Mesothelial cell of epicardium (in vitro differentiated cells): ENCODE measurements at regions not wholly inside any gene's neighbourhood (a gene's known extent, or its start where the extent isn't known, plus 50 kb on each side); places are given as distances from the start of the nearest gene placed in this dataset.

ENCODE experiments used
- DNase-seq, 2 experiments: peaks; one replicate each; pipeline ENCODE4 v3.0.0; 2021; ENCODE audit warnings: low spot score in 2 of 2; ENCODE audit not compliant: unreplicated experiment in 2 of 2
- H3K27ac Mint-ChIP-seq: 2 replicates; pipeline ENCODE4 v1.8.0; 2021; ENCODE audit warnings: mixed read lengths
- H3K27me3 Mint-ChIP-seq: 2 replicates; pipeline ENCODE4 v1.8.0; 2021; ENCODE audit warnings: low read depth, mixed read lengths
- H3K36me3 Mint-ChIP-seq: 2 replicates; pipeline ENCODE4 v1.8.0; 2021; ENCODE audit warnings: mixed read lengths
- H3K4me1 Mint-ChIP-seq: 2 replicates; pipeline ENCODE4 v1.8.0; 2021; ENCODE audit warnings: mixed read lengths
- H3K4me3 Mint-ChIP-seq: 2 replicates; pipeline ENCODE4 v1.8.0; 2021; ENCODE audit warnings: mild to moderate bottlenecking, moderate library complexity, mixed read lengths
- H3K9me3 Mint-ChIP-seq: 2 replicates; pipeline ENCODE4 v1.8.0; 2021; ENCODE audit warnings: mixed read lengths
- TF ChIP-seq, protein P1 (sequence below): fragments of 200-600 bp; sonication (generic); IDR thresholded peaks from one replicate; pipeline ENCODE4 v1.5.0; 2021; ENCODE audit warnings: antibody characterized with exemption; ENCODE audit not compliant: unreplicated experiment

DNA sequence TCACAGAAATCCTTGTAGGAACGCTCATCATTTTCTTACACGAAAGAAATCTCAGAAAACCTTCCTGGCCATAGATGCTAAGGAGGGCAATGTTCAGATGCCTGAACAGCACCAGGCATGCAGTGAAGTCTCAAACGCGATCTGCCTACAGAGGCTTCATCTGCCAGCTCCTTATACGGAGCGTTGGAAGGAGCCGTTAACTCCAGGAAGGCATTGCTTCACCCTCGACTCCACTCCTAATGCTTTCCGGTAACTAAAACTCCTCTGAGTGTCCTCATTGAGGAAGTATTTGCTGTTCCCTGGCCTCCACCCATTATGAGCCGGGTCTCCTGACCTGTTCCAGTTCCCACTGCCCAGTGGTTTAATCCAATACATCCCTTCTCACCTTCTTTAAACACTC lies 502.7 kb downstream of the BCL11B start:
- no peak overlapping the region for H3K27ac Mint-ChIP-seq
- H3K4me1 Mint-ChIP-seq, result peaks cover 6% of the 10 kb centered on the region
- peaks cover 4% of the 10 kb centered on the region for H3K9me3 Mint-ChIP-seq
- no peak overlapping the region for H3K4me3 Mint-ChIP-seq
- H3K27me3 Mint-ChIP-seq, result no peaks in the 10 kb centered on the region
- peaks cover 2% of the 10 kb centered on the region for H3K36me3 Mint-ChIP-seq
- TF ChIP-seq, protein P1, sequence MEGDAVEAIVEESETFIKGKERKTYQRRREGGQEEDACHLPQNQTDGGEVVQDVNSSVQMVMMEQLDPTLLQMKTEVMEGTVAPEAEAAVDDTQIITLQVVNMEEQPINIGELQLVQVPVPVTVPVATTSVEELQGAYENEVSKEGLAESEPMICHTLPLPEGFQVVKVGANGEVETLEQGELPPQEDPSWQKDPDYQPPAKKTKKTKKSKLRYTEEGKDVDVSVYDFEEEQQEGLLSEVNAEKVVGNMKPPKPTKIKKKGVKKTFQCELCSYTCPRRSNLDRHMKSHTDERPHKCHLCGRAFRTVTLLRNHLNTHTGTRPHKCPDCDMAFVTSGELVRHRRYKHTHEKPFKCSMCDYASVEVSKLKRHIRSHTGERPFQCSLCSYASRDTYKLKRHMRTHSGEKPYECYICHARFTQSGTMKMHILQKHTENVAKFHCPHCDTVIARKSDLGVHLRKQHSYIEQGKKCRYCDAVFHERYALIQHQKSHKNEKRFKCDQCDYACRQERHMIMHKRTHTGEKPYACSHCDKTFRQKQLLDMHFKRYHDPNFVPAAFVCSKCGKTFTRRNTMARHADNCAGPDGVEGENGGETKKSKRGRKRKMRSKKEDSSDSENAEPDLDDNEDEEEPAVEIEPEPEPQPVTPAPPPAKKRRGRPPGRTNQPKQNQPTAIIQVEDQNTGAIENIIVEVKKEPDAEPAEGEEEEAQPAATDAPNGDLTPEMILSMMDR, result no peak
- no peak for DNase-seq

DNA sequence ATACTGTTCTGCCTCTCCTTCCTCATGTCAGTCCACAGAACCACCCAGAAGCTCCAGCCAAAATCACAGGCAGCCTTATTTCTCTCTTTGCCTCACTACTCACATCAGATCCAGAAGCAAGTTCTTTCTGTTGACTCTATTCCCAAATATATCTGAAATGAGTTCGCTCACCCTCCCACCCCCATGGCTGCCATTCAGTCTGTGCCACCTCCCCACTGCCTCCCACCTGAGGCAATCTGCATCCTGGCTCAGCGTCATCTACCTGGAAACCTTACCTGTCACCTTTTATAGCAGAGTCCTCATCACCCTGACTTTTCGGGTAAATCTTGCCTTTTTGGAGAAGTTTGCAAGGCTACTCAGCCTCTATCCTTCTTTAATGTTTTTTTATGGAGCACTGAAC lies 501.8 kb downstream of the BCL11B start:
- no peak overlapping the region for H3K27ac Mint-ChIP-seq
- H3K36me3 Mint-ChIP-seq, result no peaks in the 10 kb centered on the region
- peaks cover 8% of the 10 kb centered on the region for H3K4me1 Mint-ChIP-seq
- TF ChIP-seq, protein P1, result no peak
- H3K4me3 Mint-ChIP-seq, result no peak overlapping the region
- H3K9me3 Mint-ChIP-seq, result no peaks in the 10 kb centered on the region
- no peaks in the 10 kb centered on the region for H3K27me3 Mint-ChIP-seq
- DNase-seq, result no peak

DNA sequence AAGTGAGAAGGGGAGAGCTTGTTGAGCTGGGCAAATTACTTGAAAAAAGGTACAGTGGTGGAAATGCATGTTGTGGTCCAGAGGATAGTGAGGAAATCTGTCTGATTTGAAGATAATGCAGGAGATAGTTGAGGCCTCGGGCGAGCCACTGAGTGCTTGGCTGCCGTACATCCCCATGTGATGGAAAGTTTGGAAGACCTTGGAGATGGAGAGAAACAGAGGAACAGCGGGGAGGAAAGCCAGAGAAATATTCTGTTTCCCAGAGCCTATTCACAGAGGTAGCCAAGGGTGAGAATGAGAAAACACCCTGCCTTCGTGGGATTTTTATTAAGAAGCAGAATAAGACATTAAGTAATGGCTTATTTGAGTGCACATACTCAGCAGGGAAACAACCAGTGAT lies 498.2 kb downstream of the BCL11B start:
- H3K9me3 Mint-ChIP-seq, result no peaks in the 10 kb centered on the region
- H3K27ac Mint-ChIP-seq, result no peak overlapping the region
- H3K4me3 Mint-ChIP-seq, result no peak overlapping the region

DNA sequence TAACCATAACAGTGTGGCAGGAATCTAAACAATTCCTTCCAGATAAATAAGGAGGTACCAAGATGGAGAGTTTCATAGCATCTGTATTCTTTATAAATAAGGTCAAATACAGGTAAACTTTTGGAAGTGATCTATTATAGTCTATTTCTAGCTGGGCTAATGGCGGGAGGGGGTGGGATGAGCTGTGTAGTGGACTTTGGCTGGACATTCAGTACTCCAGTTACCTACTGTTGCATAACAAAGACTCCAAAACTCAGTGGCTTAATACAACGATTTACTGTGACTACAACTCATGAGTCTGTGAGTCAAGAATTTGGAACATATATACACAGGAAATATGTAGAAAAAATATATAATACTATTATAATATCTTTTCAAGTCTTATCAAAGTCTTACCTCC lies 496.1 kb downstream of the BCL11B start:
- Mint-ChIP-seq H3K4me1 (peaks cover 8% of the 10 kb centered on the region), H3K9me3 (no peaks in the 10 kb centered on the region), H3K36me3 (no peaks in the 10 kb centered on the region), H3K27ac (no peak overlapping the region), H3K27me3 (no peaks in the 10 kb centered on the region), H3K4me3 (no peak overlapping the region)
- TF ChIP-seq, protein P1, result no peak
- no peak for DNase-seq

More for the DNA sequence above, 498.2 kb downstream of the BCL11B start:
- Mint-ChIP-seq H3K36me3 (no peaks in the 10 kb centered on the region), H3K27me3 (no peaks in the 10 kb centered on the region), H3K4me1 (peaks cover 8% of the 10 kb centered on the region)
- TF ChIP-seq, protein P1, result no peak
- no peak for DNase-seq

DNA sequence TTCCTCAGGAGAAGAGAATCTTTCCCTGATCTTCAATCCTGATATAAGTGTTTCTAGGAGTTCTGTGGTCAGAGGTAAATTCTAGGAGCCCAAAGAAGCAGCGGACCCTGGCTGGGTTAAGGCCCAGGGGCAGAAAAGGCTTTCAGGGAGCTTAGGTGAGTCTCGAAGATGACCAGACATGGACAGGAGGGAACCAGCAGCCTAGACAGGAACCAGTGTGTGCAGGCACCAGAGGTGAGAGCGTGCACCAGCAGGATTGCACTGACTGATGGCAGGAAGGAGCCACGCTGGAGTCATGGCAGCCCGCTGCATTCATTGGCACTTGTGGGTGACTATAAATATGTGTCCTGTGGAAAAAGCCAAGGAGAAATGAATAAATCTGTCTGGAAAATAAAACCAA lies 489.9 kb downstream of the BCL11B start:
- peaks cover 18% of the 10 kb centered on the region for H3K4me1 Mint-ChIP-seq
- no peaks in the 10 kb centered on the region for H3K36me3 Mint-ChIP-seq
- TF ChIP-seq, protein P1, result no peak
- H3K27ac Mint-ChIP-seq, result no peak overlapping the region
- no peaks in the 10 kb centered on the region for H3K9me3 Mint-ChIP-seq
- DNase-seq, result no peak
- no peak overlapping the region for H3K4me3 Mint-ChIP-seq
- peaks cover 2% of the 10 kb centered on the region for H3K27me3 Mint-ChIP-seq

DNA sequence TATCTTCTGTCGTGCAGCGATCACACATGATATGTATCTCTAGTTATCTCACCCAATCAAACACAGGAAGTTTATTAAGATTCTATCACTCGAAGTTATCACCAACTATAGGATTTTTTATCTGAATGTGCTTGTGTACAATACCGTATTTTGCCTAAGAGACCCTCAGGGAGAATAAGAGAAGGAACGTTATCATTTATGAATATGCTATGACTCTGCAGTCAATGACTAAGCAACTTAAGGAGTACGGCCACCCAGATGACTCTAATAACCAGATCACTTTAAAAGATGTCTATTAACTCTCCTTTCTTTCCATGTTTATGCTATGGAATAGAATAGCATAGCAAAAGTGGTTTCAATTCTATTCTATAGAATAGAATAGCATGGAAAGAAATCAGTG lies 486.4 kb downstream of the BCL11B start:
- Mint-ChIP-seq H3K27me3 (peaks cover 8% of the 10 kb centered on the region), H3K4me3 (no peak overlapping the region), H3K4me1 (peaks cover 18% of the 10 kb centered on the region), H3K36me3 (no peaks in the 10 kb centered on the region), H3K27ac (no peak overlapping the region), H3K9me3 (no peaks in the 10 kb centered on the region)
- no peak for DNase-seq
- TF ChIP-seq, protein P1, result no peak
